SKM-1 treated with dmso at 0.1 percent for 144 hours (cell line): ENCODE measurements at regions not wholly inside any gene's neighbourhood (a gene's known extent, or its start where the extent isn't known, plus 50 kb on each side); places are given as distances from the start of the nearest gene placed in this dataset.
A peak's percentile ranks its signal among the peaks of the same experiment; 100 is the strongest.

Experiments
- DNase-seq: peaks from one replicate; lab custom pipeline; 2025; ENCODE audit not compliant: unreplicated experiment; lab: John Stamatoyannopoulos, UW

- no peak for DNase-seq
These were observed 380.7 kb downstream of the BCL11A start for GRCh38 chr2:60172801-60173200.

- DNase-seq = no peak
These were observed 383.2 kb downstream of the BCL11A start for GRCh38 chr2:60170272-60170671.

DNA sequence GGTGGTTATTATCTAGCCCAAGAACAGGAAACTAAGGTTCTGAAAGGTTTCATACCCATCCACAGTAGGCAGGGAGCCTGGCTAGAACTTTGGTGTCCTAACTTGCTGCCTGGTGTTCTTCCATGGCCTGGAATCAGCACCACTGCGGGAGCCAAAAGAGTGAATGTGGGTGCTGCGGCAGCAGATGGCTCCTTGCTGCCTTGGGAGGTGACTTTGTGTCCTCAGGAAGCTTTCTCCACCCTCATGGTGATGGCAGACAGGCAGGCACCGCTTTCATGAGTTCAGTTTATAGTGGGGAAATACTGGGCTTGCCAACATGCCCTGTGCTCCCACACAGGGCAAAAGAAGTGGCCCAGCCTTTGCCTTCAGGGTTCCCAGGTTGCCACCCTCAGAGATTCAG lies 385.2 kb downstream of the BCL11A start:
- DNase-seq = no peak

- no peak for DNase-seq
These were observed 386.4 kb downstream of the BCL11A start for GRCh38 chr2:60167089-60167488.

DNA sequence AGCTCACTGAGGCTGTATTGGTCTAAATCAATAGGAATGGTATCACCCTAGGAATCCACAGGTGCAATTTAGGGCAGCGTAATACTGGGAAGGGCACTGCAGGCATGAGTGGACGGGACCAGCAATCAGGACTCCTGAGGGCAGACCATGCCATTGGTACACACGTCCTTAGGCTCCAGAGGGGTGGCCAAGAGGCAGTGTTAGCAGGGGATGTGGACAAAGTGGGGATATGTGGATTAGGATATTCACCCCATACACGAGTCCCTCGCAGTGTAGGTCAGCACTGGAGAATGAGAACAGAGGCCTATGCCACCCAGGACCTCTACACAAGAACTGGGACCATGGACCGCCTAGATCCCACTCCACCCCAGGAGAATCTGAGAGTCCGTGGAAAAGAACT lies 389.8 kb downstream of the BCL11A start:
- no peak for DNase-seq

DNA sequence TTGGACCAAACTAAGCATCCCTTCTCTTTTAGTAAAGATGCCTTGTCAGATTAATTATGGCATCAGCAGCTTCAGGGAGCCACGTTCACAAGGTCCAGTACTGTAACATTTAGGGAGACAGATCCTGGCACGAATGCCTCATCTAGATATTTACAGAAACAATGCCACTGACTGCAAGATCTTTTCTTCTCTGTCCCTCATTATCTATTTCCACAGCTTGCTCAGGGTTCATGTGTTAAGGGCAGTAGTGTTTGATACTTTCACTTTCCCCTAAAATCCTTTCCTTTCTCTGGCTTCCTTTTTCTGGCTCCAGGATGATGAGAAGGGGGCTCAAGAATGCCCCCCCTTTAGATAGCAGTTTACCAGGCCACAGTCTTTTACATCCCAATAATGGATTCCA lies 393.9 kb downstream of the BCL11A start:
- no peak for DNase-seq

DNA sequence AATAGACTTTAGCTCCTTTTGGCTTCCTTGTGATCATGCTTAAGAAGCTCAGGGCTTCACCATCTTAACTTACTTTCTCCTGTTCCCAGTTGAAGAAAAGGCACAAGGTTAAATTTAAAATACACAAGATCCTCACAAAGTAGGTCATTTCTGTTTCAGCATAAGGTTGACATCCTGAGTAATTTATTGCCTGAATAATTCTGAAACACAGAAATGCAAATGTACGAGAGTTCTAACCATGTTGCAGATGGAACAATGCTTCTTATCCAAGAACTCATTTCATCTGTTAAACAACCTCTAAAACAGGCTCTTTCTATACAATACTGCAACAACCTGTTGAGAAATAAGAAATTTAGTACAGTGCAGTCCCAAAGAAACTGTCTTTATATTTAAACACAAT lies 395.2 kb downstream of the BCL11A start:
- no peak for DNase-seq

- DNase-seq = no peak
These were observed 396.2 kb downstream of the BCL11A start for GRCh38 chr2:60157283-60157682.

- no peak for DNase-seq
These were observed 399.3 kb downstream of the BCL11A start for GRCh38 chr2:60154142-60154541.

DNA sequence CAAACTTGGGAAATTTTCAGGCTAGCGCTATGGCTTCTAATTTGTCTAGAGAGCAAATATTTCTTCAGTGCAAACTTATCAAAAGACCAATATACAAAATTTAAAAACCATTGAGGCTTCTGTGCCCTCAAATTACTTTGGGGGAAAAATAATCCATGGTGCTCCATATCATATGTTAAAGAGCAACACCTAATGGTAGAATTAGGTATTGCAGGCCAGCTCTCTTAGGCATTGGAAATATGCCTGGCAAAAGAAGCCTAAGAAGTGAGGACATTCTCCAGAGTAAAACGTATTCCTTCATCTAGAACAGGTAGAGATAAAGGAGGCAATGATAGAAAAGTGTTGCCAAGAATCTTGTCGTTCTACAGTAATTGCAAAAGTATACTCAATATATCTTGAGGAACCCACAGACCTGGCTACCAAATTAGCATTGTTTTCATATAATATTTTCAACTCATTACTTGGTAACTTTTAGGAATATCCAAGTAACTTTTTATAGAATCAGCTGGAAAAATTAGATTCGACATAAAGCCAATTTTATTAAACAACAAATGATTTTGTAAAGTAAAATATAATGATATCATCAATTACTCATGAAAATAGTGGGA lies 401.1 kb downstream of the BCL11A start:
- DNase-seq = peak; percentile 13

DNA sequence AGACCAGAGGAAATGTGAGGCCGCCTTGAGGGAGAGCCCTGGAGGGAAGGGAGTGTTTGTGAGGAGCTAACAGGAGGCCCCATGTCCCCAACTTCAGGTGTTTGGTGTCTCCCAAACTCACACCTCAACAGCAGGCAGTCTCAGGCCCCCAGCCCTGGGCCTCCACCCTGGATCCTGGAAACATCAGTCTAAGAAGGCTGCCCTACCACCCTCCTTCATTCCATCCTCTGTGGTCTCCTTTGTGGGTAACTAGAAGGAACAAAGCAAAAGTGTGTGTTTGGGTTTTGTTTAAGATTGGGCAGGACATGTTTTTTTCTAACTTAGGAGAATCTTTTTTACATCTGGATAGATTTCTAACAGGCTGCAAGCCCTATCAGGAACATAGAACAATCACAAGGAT lies 404.3 kb downstream of the BCL11A start:
- DNase-seq = no peak

DNA sequence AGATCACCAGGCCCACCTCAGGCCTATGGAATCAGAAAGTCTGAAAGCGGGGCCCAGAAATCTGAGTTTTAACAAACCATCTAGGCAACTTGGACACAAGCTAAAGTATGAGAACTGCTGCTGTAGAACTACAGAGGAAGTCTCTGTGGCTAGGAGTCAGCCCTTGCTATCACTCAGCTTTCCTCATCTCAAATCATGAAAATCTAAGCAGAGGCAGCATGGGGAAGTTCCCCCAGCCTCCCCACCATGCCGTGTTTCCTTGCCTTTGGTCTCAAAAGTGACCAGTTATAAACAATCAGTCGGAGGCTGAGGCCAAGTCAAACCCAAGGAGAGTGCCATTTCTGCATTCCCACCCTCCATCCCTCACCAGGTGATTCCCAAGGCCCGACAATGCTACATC lies 404.7 kb downstream of the BCL11A start:
- no peak for DNase-seq

- DNase-seq = no peak
These were observed 413.3 kb downstream of the BCL11A start for GRCh38 chr2:60140185-60140584.

DNA sequence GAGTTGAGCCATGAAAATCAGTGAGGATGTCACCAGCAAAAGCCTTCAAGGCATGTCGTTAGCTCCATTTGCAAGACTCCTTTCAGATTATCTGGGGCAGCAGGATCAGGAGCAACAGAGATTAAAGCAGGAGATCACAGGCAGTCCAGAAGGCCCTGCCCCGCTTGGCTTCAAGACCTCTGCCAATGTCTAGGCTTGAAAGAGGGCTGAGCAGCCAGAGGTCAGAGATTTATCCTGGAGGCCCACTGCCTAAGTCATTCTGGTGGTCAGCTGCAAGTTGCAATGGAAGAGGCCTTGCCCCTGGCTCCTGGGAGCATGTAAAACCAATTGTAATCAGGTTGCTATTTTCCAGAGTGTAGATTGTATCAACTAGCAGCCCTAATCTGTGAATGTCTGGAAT lies 416.5 kb downstream of the BCL11A start:
- DNase-seq = no peak

- DNase-seq = no peak
These were observed 426.3 kb downstream of the BCL11A start for GRCh38 chr2:60127191-60127590.

DNA sequence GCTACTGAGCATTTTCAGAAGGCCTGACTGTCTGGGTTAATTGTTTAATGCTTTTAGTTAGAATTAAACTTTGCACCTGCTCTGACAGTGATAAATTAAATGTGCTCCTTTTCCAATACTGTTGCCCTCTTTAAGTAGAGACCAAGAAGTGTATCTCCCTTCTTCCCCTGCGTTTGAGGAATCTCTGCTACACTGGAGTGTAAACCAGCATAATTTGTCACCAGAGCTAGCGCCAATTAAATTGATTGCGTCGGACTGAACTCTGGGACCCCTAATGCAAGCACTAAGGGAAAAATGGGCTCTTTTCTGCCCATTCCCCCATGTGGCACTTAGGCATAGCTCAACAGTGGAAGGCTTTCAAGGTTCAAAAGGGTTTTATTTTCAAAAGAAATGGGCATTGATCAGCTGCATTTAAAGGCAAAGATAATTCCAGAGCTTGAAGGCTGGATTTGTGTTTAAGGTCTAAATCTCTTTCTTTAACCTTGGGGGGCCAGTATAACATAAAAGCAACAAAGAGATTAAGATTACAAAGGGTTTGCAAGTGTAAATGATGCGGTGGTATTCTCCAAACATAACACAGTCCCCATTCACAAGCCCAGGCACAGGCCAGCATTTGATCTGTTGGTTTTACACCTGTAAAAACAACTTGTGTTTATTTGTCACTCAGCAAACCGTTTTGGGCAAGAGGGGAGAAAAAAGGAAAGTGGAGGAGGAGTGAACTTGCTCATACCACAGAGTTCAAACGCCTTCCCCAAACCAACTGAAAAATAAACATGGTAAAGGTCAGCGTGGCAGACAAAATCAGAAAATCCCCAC lies 427.6 kb downstream of the BCL11A start:
- DNase-seq = no peak

GRCh38 chr2:60119778-60120177 lies 433.7 kb downstream of the BCL11A start:
- peak; percentile 19 for DNase-seq

DNA sequence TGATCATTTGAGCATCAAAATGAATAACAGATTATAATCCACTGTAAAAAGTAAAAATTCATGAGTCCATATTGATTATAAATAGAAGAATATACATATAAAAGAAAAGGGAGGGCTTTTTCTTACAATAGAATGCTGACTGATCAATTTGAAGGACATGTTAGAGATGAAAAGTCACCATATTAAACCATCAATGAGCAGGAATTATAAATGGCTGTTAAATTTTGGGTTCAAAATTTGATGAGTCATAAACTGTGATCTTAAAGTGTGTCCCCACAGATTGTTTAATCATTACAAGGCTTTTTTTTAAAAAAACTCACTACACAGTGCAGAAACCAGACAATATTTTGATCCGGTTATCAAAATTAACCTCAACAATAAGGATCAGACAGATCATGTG lies 434.5 kb downstream of the BCL11A start:
- DNase-seq = no peak

GRCh38 chr2:60118061-60118460 lies 435.4 kb downstream of the BCL11A start:
- DNase-seq = no peak

DNA sequence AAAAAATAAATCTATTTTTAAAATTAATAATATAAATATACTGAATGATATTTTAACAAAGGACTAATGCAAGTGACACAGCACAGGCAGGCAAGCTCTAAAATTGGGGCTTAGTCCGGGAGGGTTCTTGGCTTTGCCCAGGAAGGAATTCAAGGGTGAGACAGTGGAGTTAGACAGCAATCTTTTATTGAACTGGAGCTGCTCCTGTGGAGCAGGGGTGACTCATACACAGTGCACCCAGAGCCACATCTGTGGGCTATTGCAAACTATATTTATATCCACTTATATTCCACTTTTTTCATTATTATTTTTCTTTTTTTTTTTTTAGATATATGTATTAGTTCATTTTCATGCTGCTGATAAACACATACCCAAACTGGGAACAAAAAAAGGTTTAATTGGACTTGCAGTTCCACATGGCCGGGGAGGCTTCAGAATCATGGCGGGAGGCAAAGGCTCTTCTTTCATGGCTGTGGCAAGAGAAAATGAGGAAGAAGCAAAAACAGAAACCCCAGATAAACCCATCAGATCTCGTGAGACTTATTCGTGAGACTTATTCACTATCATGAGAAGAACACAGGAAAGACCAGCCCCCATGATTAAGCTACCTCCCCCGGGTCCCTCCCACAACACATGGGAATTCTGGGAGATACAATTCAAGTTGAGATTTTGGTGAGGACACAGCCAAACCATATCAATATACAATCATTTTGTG lies 437.1 kb downstream of the BCL11A start:
- DNase-seq = no peak

DNA sequence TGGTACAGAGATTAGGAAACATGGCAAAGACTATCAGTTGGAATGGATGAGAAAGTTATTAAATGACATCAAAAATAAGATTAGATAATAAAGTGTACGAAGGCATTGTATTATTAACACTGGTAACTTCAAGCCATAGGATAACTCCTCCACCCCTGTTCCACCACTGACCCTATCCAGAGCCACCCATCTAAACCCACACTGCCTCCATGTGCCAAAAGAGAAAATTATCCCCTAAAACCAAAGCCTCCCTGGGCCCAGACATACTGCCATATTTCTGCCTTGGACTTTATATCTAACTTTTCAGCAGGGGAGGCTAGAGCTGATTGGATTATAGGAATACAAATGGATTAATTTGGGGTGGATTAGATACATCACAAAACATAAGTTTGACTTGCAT lies 443.7 kb downstream of the BCL11A start:
- DNase-seq = no peak

DNA sequence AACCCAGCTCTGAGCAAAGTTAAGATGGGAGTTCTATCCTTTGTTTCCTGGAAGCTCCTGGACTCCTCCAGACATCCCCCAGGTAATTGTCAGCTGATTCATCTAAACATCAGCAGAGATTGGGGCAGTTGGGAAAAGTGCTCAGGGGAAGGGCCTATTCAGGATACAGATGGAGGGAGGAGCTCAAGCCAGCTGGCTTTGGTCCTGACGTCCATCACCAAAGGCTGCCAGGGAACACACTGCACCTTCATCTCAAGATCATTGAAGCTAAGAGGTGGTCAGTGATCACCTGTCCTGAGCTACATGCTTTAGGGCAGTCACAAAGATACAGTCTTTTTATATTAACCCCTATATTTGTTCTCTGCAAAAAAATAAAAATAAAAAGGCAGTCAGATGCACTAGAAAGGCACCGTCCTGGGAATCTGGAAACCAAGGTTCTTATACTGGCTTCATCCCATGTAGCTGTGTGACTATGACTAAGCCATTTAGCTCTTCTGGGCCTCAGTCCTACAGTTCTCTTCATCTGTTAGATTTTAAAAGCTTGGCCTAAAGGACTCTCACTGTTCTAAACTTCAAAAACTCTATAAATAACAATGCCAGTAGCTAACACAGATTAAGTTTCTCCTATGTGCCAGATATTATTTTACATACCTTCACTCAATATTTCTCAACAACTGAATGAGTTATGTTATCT lies 446.5 kb downstream of the BCL11A start:
- no peak for DNase-seq
